ENCODE measurements at regions not wholly inside any gene's neighbourhood (a gene's known extent, or its start where the extent isn't known, plus 50 kb on each side); places are given as distances from the start of the nearest gene placed in this dataset.

GRCh38 chr11:127339376-127339775, 338.8 kb upstream of the KIRREL3 start:
- no peak overlapping the region for H3K9ac ChIP-seq (ENCODE audit: low read length)
- no peaks in the 10 kb centered on the region for H3K36me3 ChIP-seq (replicated peaks in 1 of 2; ENCODE audit: control extremely low read depth in 1 of 2, control insufficient read depth in 1 of 2, extremely low read depth in 1 of 2, insufficient read depth in 2 of 2, low read length in 1 of 2)
- H3K27ac ChIP-seq (ENCODE audit: low read length in 2 of 2), result no peak overlapping the region
- DNase-seq (no peak), ATAC-seq (ENCODE audit: low read depth) (no peak)
- H2AFZ ChIP-seq (ENCODE audit: insufficient read depth, low read depth, low read length, poor library complexity, severe bottlenecking), result no peak overlapping the region
- Mint-ChIP-seq H3K27me3 (no peaks in the 10 kb centered on the region), H3K4me3 (no peak overlapping the region), H3K27ac (no peak overlapping the region), H3K9me3 (ENCODE audit: insufficient read depth) (no peaks in the 10 kb centered on the region), H3K4me1 (no peaks in the 10 kb centered on the region)
- no peaks in the 10 kb centered on the region for H4K20me1 ChIP-seq (ENCODE audit: control insufficient read depth, insufficient read depth, low read length, poor library complexity, severe bottlenecking)
- no peaks in the 10 kb centered on the region for H3K27me3 ChIP-seq (replicated peaks in 1 of 4; ENCODE audit: control extremely low read depth in 1 of 4, control insufficient read depth in 3 of 4, insufficient read depth in 4 of 4, low read length in 3 of 4)
- no peaks in the 10 kb centered on the region for H3K4me1 ChIP-seq (ENCODE audit: control insufficient read depth in 2 of 2, insufficient read depth in 2 of 2, low read length in 2 of 2)
- ChIA-PET POLR2A (no interaction called here), CTCF (interaction anchor here (2.4 kb wide), 1 partner anchor 898 kb away, joined by 6 read pairs; no protein-coding TSS in a partner anchor)
- no peak for TF ChIP-seq EZH2 (IDR thresholded peaks at IDR 0.05; ENCODE audit: borderline replicate concordance, insufficient read depth, low read depth, low read length, poor library complexity, severe bottlenecking)
- TF ChIP-seq, protein P1, sequence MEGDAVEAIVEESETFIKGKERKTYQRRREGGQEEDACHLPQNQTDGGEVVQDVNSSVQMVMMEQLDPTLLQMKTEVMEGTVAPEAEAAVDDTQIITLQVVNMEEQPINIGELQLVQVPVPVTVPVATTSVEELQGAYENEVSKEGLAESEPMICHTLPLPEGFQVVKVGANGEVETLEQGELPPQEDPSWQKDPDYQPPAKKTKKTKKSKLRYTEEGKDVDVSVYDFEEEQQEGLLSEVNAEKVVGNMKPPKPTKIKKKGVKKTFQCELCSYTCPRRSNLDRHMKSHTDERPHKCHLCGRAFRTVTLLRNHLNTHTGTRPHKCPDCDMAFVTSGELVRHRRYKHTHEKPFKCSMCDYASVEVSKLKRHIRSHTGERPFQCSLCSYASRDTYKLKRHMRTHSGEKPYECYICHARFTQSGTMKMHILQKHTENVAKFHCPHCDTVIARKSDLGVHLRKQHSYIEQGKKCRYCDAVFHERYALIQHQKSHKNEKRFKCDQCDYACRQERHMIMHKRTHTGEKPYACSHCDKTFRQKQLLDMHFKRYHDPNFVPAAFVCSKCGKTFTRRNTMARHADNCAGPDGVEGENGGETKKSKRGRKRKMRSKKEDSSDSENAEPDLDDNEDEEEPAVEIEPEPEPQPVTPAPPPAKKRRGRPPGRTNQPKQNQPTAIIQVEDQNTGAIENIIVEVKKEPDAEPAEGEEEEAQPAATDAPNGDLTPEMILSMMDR (IDR thresholded peaks at IDR 0.05), result no peak
- H3K79me2 ChIP-seq (ENCODE audit: control insufficient read depth, insufficient read depth, low read length), result no peaks in the 10 kb centered on the region
- intact Hi-C loops (cut with micrococcal nuclease), result no loop called here
- WGBS (ENCODE audit: insufficient coverage), result no CpG with 5 or more reads among the region's 1 CpG
- no peak overlapping the region for H3K4me3 ChIP-seq (ENCODE audit: control extremely low read depth in 1 of 5, extremely low read depth in 1 of 5, insufficient read depth in 1 of 5, low read depth in 2 of 5, low read length in 4 of 5)
- H3K4me2 ChIP-seq (replicated peaks; ENCODE audit: low read depth, low read length, poor library complexity, severe bottlenecking), result no peak overlapping the region
- H3K9me3 ChIP-seq (ENCODE audit: control extremely low read depth in 1 of 3, control insufficient read depth in 2 of 3, insufficient read depth in 1 of 3, low read length in 2 of 3), result no peaks in the 10 kb centered on the region

- H3K9me3 Mint-ChIP-seq (ENCODE audit: insufficient read depth), result no peaks in the 10 kb centered on the region
- no peak overlapping the region for H3K4me3 ChIP-seq (ENCODE audit: control extremely low read depth in 1 of 5, extremely low read depth in 1 of 5, insufficient read depth in 1 of 5, low read depth in 2 of 5, low read length in 4 of 5)
- WGBS (ENCODE audit: insufficient coverage), result 100% methylated on average over 1 of the region's 6 CpGs
- H3K27me3 ChIP-seq (replicated peaks in 1 of 4; ENCODE audit: control extremely low read depth in 1 of 4, control insufficient read depth in 3 of 4, insufficient read depth in 4 of 4, low read length in 3 of 4), result no peaks in the 10 kb centered on the region
- no peaks in the 10 kb centered on the region for H3K36me3 ChIP-seq (replicated peaks in 1 of 2; ENCODE audit: control extremely low read depth in 1 of 2, control insufficient read depth in 1 of 2, extremely low read depth in 1 of 2, insufficient read depth in 2 of 2, low read length in 1 of 2)
- H3K27ac Mint-ChIP-seq, result no peak overlapping the region
- no peaks in the 10 kb centered on the region for H3K4me1 Mint-ChIP-seq
- peaks cover 0 to 5% (median 0%) of the 10 kb centered on the region in 3 donors for H3K9me3 ChIP-seq (ENCODE audit: control extremely low read depth in 1 of 3, control insufficient read depth in 2 of 3, insufficient read depth in 1 of 3, low read length in 2 of 3)
- no peaks in the 10 kb centered on the region for H3K27me3 Mint-ChIP-seq
- H3K9ac ChIP-seq (ENCODE audit: low read length), result no peak overlapping the region
- no peak overlapping the region for H3K4me2 ChIP-seq (replicated peaks; ENCODE audit: low read depth, low read length, poor library complexity, severe bottlenecking)
- no peak overlapping the region for H2AFZ ChIP-seq (ENCODE audit: insufficient read depth, low read depth, low read length, poor library complexity, severe bottlenecking)
- DNase-seq (no peak), ATAC-seq (ENCODE audit: low read depth) (no peak)
- H3K27ac ChIP-seq (ENCODE audit: low read length in 2 of 2), result no peak overlapping the region
- no peaks in the 10 kb centered on the region for H3K4me1 ChIP-seq (ENCODE audit: control insufficient read depth in 2 of 2, insufficient read depth in 2 of 2, low read length in 2 of 2)
- H3K79me2 ChIP-seq (ENCODE audit: control insufficient read depth, insufficient read depth, low read length), result no peaks in the 10 kb centered on the region
- CTCF ChIA-PET, result interaction anchor here (2.4 kb wide), 1 partner anchor 898 kb away, joined by 6 read pairs; no protein-coding TSS in a partner anchor
- no peak overlapping the region for H3K4me3 Mint-ChIP-seq
- no peaks in the 10 kb centered on the region for H4K20me1 ChIP-seq (ENCODE audit: control insufficient read depth, insufficient read depth, low read length, poor library complexity, severe bottlenecking)
- TF ChIP-seq, protein P1 (IDR thresholded peaks at IDR 0.05), result no peak
- TF ChIP-seq EZH2 (IDR thresholded peaks at IDR 0.05; ENCODE audit: borderline replicate concordance, insufficient read depth, low read depth, low read length, poor library complexity, severe bottlenecking), result no peak
- intact Hi-C loops (cut with micrococcal nuclease), result no loop called here
- POLR2A ChIA-PET, result no interaction called here
Observed at GRCh38 chr11:127338380-127339259, 338.1 kb upstream of the KIRREL3 start.

All from B cell (primary cell).